Endodermal cell (in vitro differentiated cells): ENCODE measurements at regions not wholly inside any gene's neighbourhood (a gene's known extent, or its start where the extent isn't known, plus 50 kb on each side); places are given as distances from the start of the nearest gene placed in this dataset.
A peak's percentile ranks its signal among the peaks of the same experiment; 100 is the strongest.

Experiments
- DNase-seq: peaks from one replicate; pipeline ENCODE4 v3.0.0-alpha.2; 2017
- H3K27ac ChIP-seq: 2 replicates; pipeline ENCODE4 v1.5.1; 2013; ENCODE audit warnings: mild to moderate bottlenecking, low read depth, low read length, moderate library complexity
- H3K27me3 ChIP-seq: 2 replicates; pipeline ENCODE4 v1.6.1; 2013; ENCODE audit warnings: mild to moderate bottlenecking, low read length, moderate library complexity; ENCODE audit not compliant: insufficient read depth, control insufficient read depth, poor library complexity, severe bottlenecking
- H3K36me3 ChIP-seq: 2 replicates; pipeline ENCODE4 v1.7.0; 2013; ENCODE audit warnings: mild to moderate bottlenecking, low read length, moderate library complexity; ENCODE audit not compliant: control insufficient read depth, insufficient read depth
- H3K4me1 ChIP-seq: one replicate; pipeline ENCODE4 v1.7.0; 2013; ENCODE audit warnings: low read length; ENCODE audit not compliant: control insufficient read depth, insufficient read depth
- H3K4me3 ChIP-seq: 2 replicates; pipeline ENCODE4 v1.5.1; 2013; ENCODE audit warnings: mild to moderate bottlenecking, low read length, moderate library complexity
- H3K9ac ChIP-seq: 2 replicates; pipeline ENCODE4 v1.6.1; 2013; ENCODE audit warnings: mild to moderate bottlenecking, low read length, moderate library complexity; ENCODE audit not compliant: poor library complexity, severe bottlenecking; ENCODE audit errors: extremely low read depth
- H3K9me3 ChIP-seq: 2 replicates; pipeline ENCODE4 v1.6.1; 2013; ENCODE audit warnings: mild to moderate bottlenecking, low read length, moderate library complexity; ENCODE audit not compliant: control insufficient read depth
- H3K27ac Mint-ChIP-seq: 2 replicates; pipeline ENCODE4 v1.8.0; 2020; ENCODE audit warnings: mixed read lengths
- H3K27me3 Mint-ChIP-seq: 2 replicates; pipeline ENCODE4 v1.8.0; 2021; ENCODE audit warnings: mild to moderate bottlenecking, mixed read lengths; ENCODE audit not compliant: insufficient read depth
- H3K36me3 Mint-ChIP-seq: 2 replicates; pipeline ENCODE4 v1.8.0; 2020; ENCODE audit warnings: low read depth, mixed read lengths
- H3K4me1 Mint-ChIP-seq: 2 replicates; pipeline ENCODE4 v1.8.0; 2020; ENCODE audit warnings: mixed read lengths
- H3K4me3 Mint-ChIP-seq: 2 replicates; pipeline ENCODE4 v1.8.0; 2020; ENCODE audit warnings: mild to moderate bottlenecking, moderate library complexity, mixed read lengths
- H3K9me3 Mint-ChIP-seq: 2 replicates; pipeline ENCODE4 v1.8.0; 2020; ENCODE audit warnings: mild to moderate bottlenecking, mixed read lengths
- WGBS, 2 experiments: methylation state at CpG; one replicate each; pipeline versions ENCODE4 v1.1.5 to v1.1.7; 2013; ENCODE audit warnings: missing lambda C conversion rate in 2 of 2, mixed read lengths in 1 of 2; ENCODE audit not compliant: insufficient coverage in 1 of 2, insufficient read length in 1 of 2; 5-methylcytosine and 5-hydroxymethylcytosine counted together
- TF ChIP-seq, protein P1 (sequence below): fragments of 200-600 bp; sonication (generic); conservative IDR thresholded peaks from 2 replicates; pipeline ENCODE4 v1.5.0; 2021; ENCODE audit warnings: antibody characterized with exemption, mild to moderate bottlenecking

- H3K9ac ChIP-seq = no peak overlapping the region
- no peak overlapping the region for H3K4me3 ChIP-seq
- no peaks in the 10 kb centered on the region for H3K9me3 Mint-ChIP-seq
- no peak overlapping the region for H3K27ac Mint-ChIP-seq
- no peak for DNase-seq
- no peaks in the 10 kb centered on the region for H3K36me3 Mint-ChIP-seq
- H3K27me3 ChIP-seq = no peaks in the 10 kb centered on the region
- H3K9me3 ChIP-seq = no peaks in the 10 kb centered on the region
- H3K4me3 Mint-ChIP-seq = no peak overlapping the region
- H3K27me3 Mint-ChIP-seq = no peaks in the 10 kb centered on the region
- peaks cover 3% of the 10 kb centered on the region for H3K4me1 Mint-ChIP-seq
- H3K4me1 ChIP-seq = no peaks in the 10 kb centered on the region
- TF ChIP-seq, protein P1, sequence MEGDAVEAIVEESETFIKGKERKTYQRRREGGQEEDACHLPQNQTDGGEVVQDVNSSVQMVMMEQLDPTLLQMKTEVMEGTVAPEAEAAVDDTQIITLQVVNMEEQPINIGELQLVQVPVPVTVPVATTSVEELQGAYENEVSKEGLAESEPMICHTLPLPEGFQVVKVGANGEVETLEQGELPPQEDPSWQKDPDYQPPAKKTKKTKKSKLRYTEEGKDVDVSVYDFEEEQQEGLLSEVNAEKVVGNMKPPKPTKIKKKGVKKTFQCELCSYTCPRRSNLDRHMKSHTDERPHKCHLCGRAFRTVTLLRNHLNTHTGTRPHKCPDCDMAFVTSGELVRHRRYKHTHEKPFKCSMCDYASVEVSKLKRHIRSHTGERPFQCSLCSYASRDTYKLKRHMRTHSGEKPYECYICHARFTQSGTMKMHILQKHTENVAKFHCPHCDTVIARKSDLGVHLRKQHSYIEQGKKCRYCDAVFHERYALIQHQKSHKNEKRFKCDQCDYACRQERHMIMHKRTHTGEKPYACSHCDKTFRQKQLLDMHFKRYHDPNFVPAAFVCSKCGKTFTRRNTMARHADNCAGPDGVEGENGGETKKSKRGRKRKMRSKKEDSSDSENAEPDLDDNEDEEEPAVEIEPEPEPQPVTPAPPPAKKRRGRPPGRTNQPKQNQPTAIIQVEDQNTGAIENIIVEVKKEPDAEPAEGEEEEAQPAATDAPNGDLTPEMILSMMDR = no peak
- WGBS, 2 experiments = 86 to 97% methylated on average over 6 to 7 of the region's 7 CpGs
- no peaks in the 10 kb centered on the region for H3K36me3 ChIP-seq
- no peak overlapping the region for H3K27ac ChIP-seq
Measured at GRCh38 chr2:238698072-238698352, 149.9 kb upstream of the TWIST2 start.

DNA sequence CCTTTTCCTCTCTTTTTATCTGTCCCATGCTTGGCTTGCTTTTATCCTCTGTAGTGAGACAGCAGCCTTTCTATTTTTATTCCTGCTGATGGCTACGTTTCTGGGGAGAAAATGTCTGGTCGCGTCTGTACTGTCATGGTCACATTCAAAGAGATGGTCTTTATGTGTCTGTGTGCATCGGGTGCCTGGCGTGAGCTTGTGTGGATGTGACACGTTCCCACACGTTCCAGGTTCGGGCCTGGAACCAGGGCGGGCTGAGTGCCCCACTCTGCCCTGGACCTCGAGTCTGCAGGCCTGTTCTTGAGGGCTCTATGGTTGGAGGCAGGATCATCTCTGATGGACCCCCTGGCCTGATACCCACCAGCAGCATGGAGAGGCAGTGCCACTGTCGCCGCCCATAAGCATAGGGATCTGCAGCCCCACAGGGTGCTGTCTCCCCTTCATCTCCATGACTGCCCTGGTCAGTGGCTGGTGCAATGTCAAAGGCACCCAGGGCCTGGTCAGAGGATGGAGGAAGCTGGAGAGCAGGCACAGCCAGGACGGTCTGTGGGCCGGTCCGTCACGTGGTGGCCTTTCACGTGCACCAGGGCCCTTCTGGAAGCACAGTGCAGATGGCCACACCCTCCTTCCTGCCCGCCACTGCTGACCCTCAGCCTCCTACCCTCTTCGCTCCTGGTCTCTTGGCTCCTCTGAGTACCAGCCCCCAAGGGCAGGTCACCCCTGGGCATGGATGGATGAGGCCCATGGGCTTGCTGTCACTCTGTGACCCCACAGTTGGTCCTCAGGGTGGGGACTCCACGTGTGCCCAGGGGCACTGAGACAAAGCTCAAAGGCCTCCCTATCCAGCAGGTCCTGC, 149.2 kb upstream of the TWIST2 start:
- TF ChIP-seq, protein P1 = no peak
- WGBS, 2 experiments = 90 to 96% methylated on average over 13 to 20 of the region's 20 CpGs
- Histone ChIP-seq H3K27ac (no peak overlapping the region), H3K4me1 (no peaks in the 10 kb centered on the region), H3K27me3 (no peaks in the 10 kb centered on the region), H3K36me3 (no peaks in the 10 kb centered on the region), H3K9ac (no peak overlapping the region), H3K4me3 (no peak overlapping the region), H3K9me3 (no peaks in the 10 kb centered on the region)
- peak; percentile 20 for DNase-seq
- Mint-ChIP-seq H3K27me3 (no peaks in the 10 kb centered on the region), H3K4me3 (no peak overlapping the region), H3K4me1 (peaks cover 3% of the 10 kb centered on the region), H3K36me3 (no peaks in the 10 kb centered on the region), H3K27ac (no peak overlapping the region), H3K9me3 (no peaks in the 10 kb centered on the region)

GRCh38 chr2:238699307-238700116, 148.4 kb upstream of the TWIST2 start:
- H3K36me3 Mint-ChIP-seq = no peaks in the 10 kb centered on the region
- no peaks in the 10 kb centered on the region for H3K27me3 ChIP-seq
- no peak overlapping the region for H3K27ac Mint-ChIP-seq
- H3K27ac ChIP-seq = no peak overlapping the region
- no peaks in the 10 kb centered on the region for H3K27me3 Mint-ChIP-seq
- H3K9ac ChIP-seq = no peak overlapping the region
- no peaks in the 10 kb centered on the region for H3K9me3 Mint-ChIP-seq
- H3K4me1 Mint-ChIP-seq = peaks cover 3% of the 10 kb centered on the region
- DNase-seq = peak; percentile 13
- H3K4me3 ChIP-seq = no peak overlapping the region
- no peaks in the 10 kb centered on the region for H3K9me3 ChIP-seq
- H3K4me1 ChIP-seq = no peaks in the 10 kb centered on the region
- 90 to 100% methylated on average over 3 to 13 of the region's 13 CpGs for WGBS, 2 experiments
- no peaks in the 10 kb centered on the region for H3K36me3 ChIP-seq
- H3K4me3 Mint-ChIP-seq = no peak overlapping the region
- TF ChIP-seq, protein P1 = no peak
